SH-SY5Y (cell line): ENCODE measurements at regions not wholly inside any gene's neighbourhood (a gene's known extent, or its start where the extent isn't known, plus 50 kb on each side); places are given as distances from the start of the nearest gene placed in this dataset.

Source experiments
- GATA2 ChIP-seq: IDR thresholded peaks from 2 replicates; pipeline ENCODE4 v1.6.1; 2011; ENCODE audit warnings: mild to moderate bottlenecking, low read depth, low read length
- GATA3 ChIP-seq: IDR thresholded peaks from 2 replicates; pipeline ENCODE4 v1.6.1; 2011; ENCODE audit warnings: low read depth, mild to moderate bottlenecking, low read length, moderate library complexity

GRCh38 chr2:129816813-129817574, 162.5 kb upstream of the RAB6C start:
- no peak for TF ChIP-seq GATA2

DNA sequence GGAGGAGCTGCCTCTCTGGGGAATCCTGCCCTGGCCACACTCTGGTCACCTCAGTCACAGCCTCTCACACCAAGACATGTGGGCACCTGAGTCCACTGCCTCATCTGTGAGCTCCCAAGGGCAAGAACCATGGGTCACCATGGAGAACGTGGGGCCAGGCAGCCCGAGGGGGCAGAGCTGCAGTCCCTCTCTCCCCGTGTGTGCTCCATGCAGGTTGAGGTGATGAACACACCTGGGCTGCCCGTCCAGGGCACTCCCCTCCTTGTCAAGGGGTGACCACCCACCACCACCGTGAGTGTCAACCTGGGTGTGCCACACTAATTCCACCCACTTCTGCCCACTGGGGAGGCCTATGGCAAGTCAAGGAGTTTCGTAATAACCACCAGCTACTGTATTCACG, 159.6 kb upstream of the RAB6C start:
- TF ChIP-seq GATA2 (no peak), GATA3 (no peak)

DNA sequence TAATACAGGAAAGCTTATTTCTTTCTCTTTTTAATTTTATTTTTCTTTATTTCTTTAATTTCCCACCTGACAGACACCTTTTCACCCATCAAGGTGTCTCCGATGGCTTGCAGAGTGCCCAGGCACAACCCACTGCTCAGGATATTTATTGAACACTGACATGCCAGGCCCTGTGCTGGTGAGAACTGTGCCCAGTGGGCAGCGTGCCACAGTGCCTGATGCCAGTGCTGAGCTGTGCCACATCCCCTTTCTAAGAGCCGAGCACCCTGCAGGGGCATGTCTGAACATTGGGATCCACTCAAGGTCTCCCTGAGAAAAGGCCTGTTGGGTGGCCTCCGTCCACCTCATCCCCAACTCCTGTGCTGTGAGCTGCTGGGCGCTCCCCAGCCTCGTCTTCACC, 158.6 kb upstream of the RAB6C start:
- no peak for TF ChIP-seq GATA2
- TF ChIP-seq GATA3 = no peak

- TF ChIP-seq GATA3 (no peak), GATA2 (no peak)
Measured at GRCh38 chr2:129821445-129821844, 158.0 kb upstream of the RAB6C start.

- no peak for TF ChIP-seq GATA2
- no peak for TF ChIP-seq GATA3
Measured at GRCh38 chr2:129823044-129823443, 156.4 kb upstream of the RAB6C start.

DNA sequence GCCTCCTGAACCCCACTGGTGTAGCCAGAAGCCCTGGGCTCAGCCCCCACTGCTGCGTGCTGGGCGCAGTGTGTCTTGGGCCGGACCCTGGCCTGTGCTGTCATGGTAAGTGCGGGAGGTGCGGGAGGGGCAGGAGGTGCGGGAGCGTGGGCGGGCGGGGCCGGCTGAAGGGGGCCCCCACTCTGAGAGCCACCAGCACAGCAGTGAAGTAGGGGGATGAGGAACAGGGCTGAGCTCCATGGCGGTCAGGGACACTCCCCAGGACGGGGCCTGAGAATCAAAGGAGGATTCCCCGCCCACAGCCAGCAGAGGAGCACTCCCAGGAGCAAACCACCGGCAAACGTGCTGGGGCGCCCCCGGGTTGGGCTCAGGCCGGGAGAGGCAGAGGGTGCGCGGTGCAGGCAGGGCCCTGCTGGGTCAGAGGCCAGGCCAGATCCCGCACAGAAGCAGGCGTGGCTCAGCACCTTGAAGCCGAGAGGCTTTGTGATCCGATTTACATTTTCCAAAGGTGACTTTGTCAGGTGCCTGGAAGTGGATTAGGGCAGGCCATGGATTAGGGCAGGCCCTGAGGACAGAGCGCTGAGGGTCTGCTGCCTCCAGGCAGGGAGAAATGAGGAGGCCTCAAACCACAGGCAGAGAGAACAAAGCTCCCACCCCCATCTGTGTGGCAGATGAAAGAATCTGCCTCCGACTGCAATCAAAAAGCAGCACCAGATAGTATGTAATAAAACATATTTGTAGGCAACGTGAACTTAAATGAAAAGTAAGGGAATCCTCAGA, 152.0 kb upstream of the RAB6C start:
- TF ChIP-seq GATA2 (no peak), GATA3 (no peak)

DNA sequence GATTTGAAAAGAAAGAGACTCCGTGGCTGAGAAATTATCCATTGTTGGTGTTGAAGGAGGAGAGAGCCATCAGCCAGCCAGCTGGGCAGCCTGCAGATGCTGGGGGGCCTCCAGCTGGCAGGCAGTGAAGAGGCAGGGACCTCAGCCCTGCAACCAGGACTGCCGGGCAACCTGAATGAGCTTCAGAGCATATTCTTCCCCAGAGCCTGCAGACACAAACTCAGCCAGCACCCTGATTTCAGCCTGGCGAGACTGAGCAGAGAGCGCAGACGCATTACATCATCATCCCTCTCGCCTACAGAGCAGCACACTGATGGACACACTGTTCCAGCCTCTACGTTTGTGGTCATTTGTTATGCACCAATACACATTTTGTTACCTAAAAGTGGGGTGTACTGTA, 150.7 kb upstream of the RAB6C start:
- TF ChIP-seq GATA3 (no peak), GATA2 (no peak)

DNA sequence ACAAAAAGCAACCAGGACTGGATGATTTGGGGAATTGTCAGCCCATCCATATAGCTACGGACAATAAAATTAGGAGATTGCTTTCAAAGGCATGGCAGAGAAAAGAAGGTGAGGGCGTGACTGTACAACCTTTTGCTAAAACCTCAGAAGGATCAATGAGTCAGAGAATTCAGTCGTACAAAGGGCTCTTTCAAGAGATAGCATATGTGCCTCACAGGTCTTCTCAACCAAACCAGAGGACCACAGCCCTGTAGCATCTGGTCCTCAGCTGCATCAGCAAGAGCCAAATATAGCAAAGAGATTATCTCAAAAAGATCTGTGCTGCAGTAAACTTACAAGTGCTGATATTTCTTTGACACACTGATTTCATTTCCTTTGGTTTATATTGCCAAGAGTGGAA, 149.9 kb upstream of the RAB6C start:
- TF ChIP-seq GATA3 = no peak

GRCh38 chr2:129831018-129831417, 148.4 kb upstream of the RAB6C start:
- TF ChIP-seq GATA2 = no peak
- TF ChIP-seq GATA3 = no peak

DNA sequence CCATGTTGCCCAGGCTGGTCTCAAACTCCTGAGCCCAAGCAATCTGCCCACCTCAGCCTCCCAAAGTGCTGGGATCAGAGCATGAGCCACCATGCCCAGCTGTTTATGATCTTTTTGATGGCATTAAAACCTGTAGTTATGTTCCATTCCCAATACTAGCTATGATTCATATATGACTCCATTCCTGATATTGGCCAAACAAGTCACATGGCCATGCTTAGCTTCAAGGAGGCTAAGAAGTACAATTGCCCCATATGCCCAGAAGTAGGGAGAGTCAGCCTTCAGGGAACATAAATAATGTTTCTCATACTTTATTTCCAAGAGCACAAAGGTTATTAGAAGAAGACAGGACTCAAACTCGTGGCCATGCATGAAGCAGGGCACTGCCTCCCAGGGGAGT, 132.4 kb upstream of the RAB6C start:
- TF ChIP-seq GATA3 (no peak), GATA2 (no peak)

DNA sequence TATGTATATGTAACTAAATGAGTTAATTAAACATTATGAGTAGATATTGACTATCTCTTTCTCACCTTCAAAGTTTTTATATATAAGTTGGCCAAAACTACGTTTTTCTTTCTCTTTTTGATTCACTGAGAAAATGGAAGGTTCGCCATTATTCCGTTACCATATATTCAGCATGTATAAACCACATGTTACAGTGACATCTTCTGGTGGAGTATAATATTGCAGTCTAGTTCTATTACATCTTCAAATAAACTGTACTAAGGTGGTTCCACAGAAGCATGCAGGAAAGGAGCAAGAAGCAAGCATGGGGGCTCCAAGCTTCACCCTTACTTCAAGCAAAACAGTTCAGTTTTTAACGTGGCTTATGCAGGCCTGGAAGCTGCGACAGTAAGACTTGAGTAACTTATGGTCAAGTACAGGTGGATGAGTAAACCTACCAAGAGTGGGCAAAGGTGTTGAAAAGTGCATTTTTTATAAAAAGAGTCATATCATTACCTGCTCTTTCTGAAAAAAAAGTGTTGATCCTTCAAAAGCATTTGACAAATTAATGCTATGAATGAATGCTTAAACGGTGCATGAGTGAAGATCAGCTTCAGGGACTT, 129.8 kb upstream of the RAB6C start:
- TF ChIP-seq GATA3 (no peak), GATA2 (no peak)

- TF ChIP-seq GATA3 (no peak), GATA2 (no peak)
Measured at GRCh38 chr2:129857200-129857599, 122.3 kb upstream of the RAB6C start.

- TF ChIP-seq GATA2 = no peak
- no peak for TF ChIP-seq GATA3
Measured at GRCh38 chr2:129859175-129859574, 120.3 kb upstream of the RAB6C start.

DNA sequence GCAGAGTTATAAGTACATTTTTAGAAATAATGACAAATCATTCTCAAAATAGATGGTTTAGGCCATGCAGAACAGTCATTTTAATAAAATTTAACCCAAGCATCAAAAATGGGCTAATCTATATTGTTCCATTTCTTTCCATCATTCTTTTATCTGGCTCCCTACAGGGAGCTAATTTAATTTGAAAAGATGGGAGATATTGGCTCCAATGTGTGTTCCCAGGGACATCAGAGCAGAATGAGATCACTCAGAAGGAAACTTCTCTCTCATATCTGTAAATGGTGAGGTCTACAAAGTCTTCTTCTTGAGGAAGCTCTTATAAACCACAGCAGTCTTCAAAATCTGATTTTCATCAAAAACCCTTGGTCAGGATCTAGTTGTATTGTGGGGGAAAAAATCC, 119.4 kb upstream of the RAB6C start:
- TF ChIP-seq GATA3 = peak; percentile 55; the same call in 1 of the 2 replicates
- peak; percentile 68; the same call in 1 of the 2 replicates for TF ChIP-seq GATA2

DNA sequence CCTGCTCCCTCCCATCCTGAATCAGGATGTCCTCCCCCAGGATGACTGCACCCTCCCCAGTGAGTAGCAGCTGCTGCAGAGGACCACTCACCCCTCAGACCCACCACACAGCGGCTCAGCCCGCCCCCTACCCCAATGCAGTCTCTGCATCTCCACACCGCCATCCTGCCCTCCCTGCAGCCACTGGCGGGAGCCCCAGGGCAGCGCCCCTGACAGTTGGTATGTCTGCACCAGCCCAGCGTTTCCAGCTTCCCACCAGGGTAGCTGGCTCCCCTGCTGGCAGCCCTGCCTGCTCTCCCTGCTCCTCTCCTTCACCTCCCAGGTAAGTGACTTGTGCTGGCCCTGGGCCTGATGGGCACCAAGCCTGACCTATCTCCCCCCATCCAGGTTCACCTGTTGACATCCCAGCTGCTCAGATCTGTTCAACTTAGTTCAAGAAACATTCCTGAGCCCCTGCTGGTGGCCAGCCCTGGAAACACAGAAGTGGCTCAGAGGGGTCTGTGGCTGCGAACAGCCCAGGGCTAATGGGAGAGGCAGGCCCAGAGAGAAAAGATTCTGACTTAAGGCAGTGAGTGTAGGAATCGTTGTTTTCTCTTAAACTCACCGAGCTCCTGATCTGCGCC, 117.7 kb upstream of the RAB6C start:
- no peak for TF ChIP-seq GATA2
- TF ChIP-seq GATA3 = no peak
